NCI-H2196 treated with DMSO at 0.1 percent for 48 hours (cell line): ENCODE measurements at regions not wholly inside any gene's neighbourhood (a gene's known extent, or its start where the extent isn't known, plus 50 kb on each side); places are given as distances from the start of the nearest gene placed in this dataset.
"Not testable (repeated sequence)": the region's sequence is repeated elsewhere in the genome, so short reads cannot be mapped to it uniquely, and the experiment has no call there.

ENCODE experiments used
- DNase-seq: peaks from one replicate; lab custom pipeline; 2025; ENCODE audit not compliant: unreplicated experiment; lab: John Stamatoyannopoulos, UW

- no peak for DNase-seq
Measured at GRCh38 chr5:153212471-153212870, 278.0 kb upstream of the GRIA1 start.

DNA sequence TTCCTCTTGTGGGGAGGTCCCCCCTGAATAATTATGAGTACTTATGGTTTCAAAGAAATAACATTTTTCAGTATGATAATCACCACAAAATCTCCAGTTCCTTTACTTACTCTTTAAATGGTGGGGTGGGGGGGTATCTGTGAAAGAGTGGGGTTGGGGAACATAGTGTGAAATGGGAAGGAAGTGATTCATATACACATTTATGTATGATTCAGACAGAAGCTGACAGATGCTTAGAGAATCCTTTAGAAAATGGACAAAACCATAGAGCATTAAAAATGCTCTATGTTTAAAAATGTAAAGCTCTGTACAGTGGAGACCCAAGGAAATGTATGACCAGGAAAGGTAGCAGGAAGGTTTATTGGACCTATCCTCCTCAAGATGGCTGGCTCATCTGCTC lies 267.5 kb upstream of the GRIA1 start:
- no peak for DNase-seq

DNA sequence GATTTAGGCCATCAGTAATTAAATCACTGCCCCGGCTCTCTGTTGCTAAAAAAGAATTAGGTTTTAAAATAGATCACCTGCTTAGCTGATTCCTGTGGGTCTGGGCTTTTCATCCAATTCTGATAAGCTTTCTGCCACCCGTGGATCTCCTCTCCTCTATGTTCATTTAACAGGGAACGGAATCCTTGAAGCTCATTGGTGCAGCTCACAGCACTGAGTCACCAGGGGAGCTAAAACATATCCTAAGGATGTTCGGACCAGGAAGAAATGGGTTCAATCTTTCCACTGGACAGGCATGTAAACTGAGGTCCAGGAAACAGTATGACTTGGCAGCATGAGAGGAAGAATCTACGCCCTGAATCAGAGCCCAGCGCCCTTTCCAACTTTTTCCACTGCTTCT lies 267.1 kb upstream of the GRIA1 start:
- no peak for DNase-seq

GRCh38 chr5:153224651-153225050 lies 265.8 kb upstream of the GRIA1 start:
- no peak for DNase-seq

GRCh38 chr5:153233933-153234332 lies 256.5 kb upstream of the GRIA1 start:
- no peak for DNase-seq

GRCh38 chr5:153236319-153236718 lies 254.2 kb upstream of the GRIA1 start:
- DNase-seq: no peak

DNA sequence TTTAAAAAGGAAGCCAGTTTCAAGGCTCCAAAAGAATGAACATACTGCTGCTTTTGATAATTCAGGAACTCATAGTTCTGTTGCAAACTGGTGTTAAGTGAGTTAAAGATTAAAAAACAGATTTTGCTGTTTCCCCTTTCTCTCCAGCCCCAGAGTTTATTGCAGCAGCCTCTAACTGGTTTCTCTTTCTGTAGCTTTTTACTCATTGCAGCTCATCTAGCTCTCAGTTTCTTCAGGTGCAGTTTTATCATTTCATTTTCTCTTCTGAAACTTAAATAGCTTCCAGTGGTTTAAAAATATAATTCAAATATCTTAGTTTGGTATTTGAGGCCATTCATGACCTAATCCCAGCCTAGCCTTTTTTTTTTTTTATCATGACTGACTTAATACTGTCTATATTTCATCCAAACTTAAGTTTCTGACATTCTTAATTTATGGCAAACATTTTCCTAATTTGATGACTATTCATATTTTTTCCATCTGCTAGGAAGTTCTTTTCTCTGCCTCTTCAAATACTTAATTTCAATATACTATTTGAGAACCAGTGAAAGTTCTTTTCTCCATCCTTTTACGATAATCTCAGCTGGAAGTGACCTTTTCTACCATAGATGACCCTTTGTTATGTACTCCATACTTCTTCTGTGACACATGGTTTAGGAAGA lies 252.7 kb upstream of the GRIA1 start:
- DNase-seq: no peak

GRCh38 chr5:153257381-153257780 lies 233.1 kb upstream of the GRIA1 start:
- DNase-seq: no peak

DNA sequence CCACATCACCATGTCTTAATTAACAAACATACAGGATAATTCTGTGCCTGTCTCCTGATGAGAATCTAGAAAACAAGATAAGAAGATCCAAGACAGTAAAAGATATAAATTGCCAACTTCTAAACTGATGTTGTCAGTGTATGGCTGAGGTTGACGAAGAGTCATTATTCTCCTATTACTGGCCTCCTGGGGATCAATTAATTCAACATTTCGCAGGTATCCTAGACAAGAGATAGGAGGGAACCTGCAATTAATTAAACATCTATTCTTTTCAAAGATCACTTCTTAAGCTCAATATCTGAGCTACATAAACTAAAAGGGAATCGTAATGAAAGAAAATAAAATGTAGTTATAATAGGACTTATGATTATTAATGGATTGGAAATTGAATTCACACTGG lies 232.0 kb upstream of the GRIA1 start:
- DNase-seq: no peak

DNA sequence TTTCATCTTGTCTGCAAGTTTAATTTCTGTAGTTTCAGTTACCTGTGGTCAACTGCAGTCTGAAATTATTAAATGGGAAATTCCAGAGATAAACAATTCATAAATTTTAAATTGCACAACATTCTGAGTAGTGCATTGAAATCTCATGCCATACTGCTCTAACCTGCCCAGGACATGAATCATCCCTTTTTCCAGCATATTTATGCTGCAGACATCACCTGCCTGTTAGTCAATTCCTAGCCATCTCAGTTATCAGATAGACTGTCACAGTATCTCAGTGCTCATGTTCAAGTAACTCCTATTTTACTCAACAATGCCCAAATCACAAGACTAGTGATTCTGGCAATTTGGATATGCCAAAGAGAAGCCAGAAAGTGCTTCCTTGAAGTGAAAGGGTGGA lies 223.0 kb upstream of the GRIA1 start:
- DNase-seq: no peak

DNA sequence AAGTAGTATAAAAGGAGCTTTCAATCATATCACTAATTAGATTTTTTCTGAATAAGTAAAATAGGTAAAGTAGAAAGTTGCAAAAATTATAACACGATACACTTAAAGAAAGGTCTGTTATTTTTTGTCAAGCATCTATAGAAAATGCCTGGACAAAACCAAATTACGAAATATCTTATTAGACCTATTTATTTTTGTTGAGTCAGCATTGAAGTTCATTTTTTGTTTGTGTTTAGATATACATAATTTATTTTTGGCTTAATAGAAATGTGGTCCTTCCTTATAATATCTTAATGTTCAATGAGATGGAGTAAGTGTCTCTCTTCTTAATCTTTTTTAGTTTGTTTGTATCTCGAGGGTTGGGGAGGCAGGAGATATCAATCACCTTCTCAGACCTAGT lies 214.8 kb upstream of the GRIA1 start:
- no peak for DNase-seq

GRCh38 chr5:153276151-153276550 lies 214.3 kb upstream of the GRIA1 start:
- DNase-seq: no peak

DNA sequence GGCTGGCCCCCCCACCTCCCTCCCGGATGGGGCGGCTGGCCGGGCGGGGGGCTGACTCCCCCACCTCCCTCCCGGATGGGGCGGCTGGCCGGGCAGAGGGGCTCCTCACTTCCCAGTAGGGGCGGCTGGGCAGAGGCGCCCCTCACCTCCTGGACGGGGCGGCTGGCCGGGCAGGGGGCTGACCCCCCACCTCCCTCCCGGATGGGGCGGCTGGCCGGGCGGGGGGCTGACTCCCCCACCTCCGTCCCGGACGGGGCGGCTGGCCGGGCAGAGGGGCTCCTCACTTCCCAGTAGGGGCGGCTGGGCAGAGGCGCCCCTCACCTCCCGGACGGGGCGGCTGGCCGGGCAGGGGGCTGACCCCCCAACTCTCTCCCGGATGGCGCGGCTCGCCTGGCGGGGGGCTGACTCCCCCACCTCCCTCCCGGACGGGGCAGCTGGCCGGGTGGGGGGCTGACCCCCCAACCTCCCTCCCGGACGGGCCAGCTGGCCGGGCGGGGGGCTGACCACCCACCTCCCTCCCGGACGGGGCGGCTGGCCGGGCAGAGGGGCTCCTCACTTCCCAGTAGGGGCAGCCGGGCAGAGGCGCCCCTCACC lies 194.1 kb upstream of the GRIA1 start:
- not testable (repeated sequence) for DNase-seq

GRCh38 chr5:153299891-153300290 lies 190.6 kb upstream of the GRIA1 start:
- no peak for DNase-seq

- no peak for DNase-seq
Measured at GRCh38 chr5:153308282-153308681, 182.2 kb upstream of the GRIA1 start.

GRCh38 chr5:153318556-153318955 lies 171.9 kb upstream of the GRIA1 start:
- DNase-seq: no peak

- DNase-seq: no peak
Measured at GRCh38 chr5:153321478-153321877, 169.0 kb upstream of the GRIA1 start.

DNA sequence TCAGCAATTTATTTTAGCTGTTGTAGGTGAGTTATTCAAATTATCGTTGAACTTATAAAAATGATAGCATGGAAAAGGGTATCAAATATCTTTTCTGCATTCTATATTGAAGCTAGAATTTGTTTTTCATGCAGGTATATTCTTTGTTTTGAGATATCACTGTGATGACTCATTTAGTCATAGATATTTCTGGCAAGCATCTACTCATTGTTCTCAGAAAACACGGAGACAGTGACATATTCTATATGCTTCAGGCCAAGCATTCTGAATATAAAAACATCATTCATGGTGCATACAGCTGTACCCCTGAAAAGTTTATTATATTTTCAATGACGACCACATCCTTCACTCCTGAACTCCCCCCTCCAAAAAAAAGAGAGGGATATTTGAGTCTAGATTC lies 150.3 kb upstream of the GRIA1 start:
- DNase-seq: no peak

- no peak for DNase-seq
Measured at GRCh38 chr5:153340738-153341137, 149.7 kb upstream of the GRIA1 start.

DNA sequence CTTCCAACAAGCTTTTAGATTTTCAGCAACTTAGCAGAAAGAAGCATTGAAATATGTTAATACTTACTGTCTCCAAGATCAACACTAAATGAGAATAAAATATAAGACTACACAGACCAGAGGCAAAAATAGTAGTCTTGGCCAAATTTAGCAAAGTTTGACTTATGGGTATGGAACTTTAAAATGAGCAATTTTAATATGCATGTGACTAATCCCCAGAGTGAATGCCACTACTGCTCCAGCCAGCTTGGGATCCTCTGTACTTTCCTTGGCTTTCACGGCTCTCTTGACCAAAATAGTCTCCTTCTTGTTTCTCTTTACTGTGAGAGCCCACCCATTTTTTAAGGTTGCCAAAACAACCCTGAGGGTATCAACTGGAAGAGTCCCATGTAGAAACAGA lies 148.0 kb upstream of the GRIA1 start:
- no peak for DNase-seq

GRCh38 chr5:153347611-153348010 lies 142.9 kb upstream of the GRIA1 start:
- no peak for DNase-seq

GRCh38 chr5:153350175-153350883 lies 140.1 kb upstream of the GRIA1 start:
- no peak for DNase-seq
